ENCODE measurements at regions not wholly inside any gene's neighbourhood (a gene's known extent, or its start where the extent isn't known, plus 50 kb on each side); places are given as distances from the start of the nearest gene placed in this dataset.

- TF ChIP-seq ZNF592 (IDR thresholded peaks at IDR 0.05): peak; percentile 50; the same call in 1 of the 2 replicates
- TF ChIP-seq ZKSCAN3 (CRISPR knock-in tag; IDR thresholded peaks at IDR 0.05): no peak
- no peak for TF ChIP-seq SMAD3 (CRISPR knock-in tag; conservative IDR thresholded peaks at IDR 0.05)
- TF ChIP-seq GMEB1 (CRISPR knock-in tag; IDR thresholded peaks at IDR 0.05): no peak
- TF ChIP-seq TEAD4 (IDR thresholded peaks at IDR 0.05; ENCODE audit: low read length): no peak
- no peak for TF ChIP-seq TEAD4 (CRISPR knock-in tag; IDR thresholded peaks at IDR 0.05; ENCODE audit: borderline replicate concordance)
- no peak for TF ChIP-seq NR4A1 (CRISPR knock-in tag; IDR thresholded peaks at IDR 0.05)
- TF ChIP-seq NR4A1 (tag; IDR thresholded peaks at IDR 0.05): no peak
- TF ChIP-seq ZNF79 (CRISPR knock-in tag; IDR thresholded peaks at IDR 0.05; ENCODE audit: low read depth): 0 out of 2 replicates have a peak, but pooled peaks have one; percentile 45
- TF ChIP-seq ETV6 (IDR thresholded peaks at IDR 0.05; ENCODE audit: borderline replicate concordance in 1 of 2, low read depth in 2 of 2, low read length in 1 of 2): no peak
- TF ChIP-seq ETV6 (CRISPR knock-in tag; IDR thresholded peaks at IDR 0.05; ENCODE audit: borderline replicate concordance): no peak
- TF ChIP-seq ELF4 (CRISPR knock-in tag; IDR thresholded peaks at IDR 0.05): no peak
- 0 out of 2 replicates have a peak, but pooled peaks have one; percentile 31 for TF ChIP-seq KLF6 (CRISPR knock-in tag; IDR thresholded peaks at IDR 0.05; ENCODE audit: borderline replicate concordance)
- TF ChIP-seq PYGO2 (tag; IDR thresholded peaks at IDR 0.05): no peak
- no peak for TF ChIP-seq ZC3H11A (IDR thresholded peaks at IDR 0.05; ENCODE audit: low read depth, low read length)
- TF ChIP-seq POLR2AphosphoS5 (IDR thresholded peaks at IDR 0.05; ENCODE audit: control insufficient read depth, insufficient read depth, low read depth, low read length): no peak
- no peak for TF ChIP-seq SMAD1 (IDR thresholded peaks at IDR 0.05; ENCODE audit: low read depth, low read length, partially characterized antibody)
- no peak for TF ChIP-seq ZNF655 (CRISPR knock-in tag; IDR thresholded peaks at IDR 0.05)
- TF ChIP-seq RAD21 (CRISPR knock-in tag; conservative IDR thresholded peaks at IDR 0.05 in 1 of 2, IDR thresholded peaks at IDR 0.05 in 1 of 2): peak in 1 of 2 experiments; percentile 26; a peak in 1 of 4 replicates
- TF ChIP-seq U2AF1 (optimal IDR thresholded peaks at IDR 0.05; ENCODE audit: low read depth, low read length): no peak
- TF ChIP-seq POLR2B (IDR thresholded peaks at IDR 0.05; ENCODE audit: low read depth, partially characterized antibody): no peak
- TF ChIP-seq RBM22 (IDR thresholded peaks at IDR 0.05; ENCODE audit: low read depth, low read length, poor library complexity, severe bottlenecking): no peak
Measured at GRCh38 chr6:134416418-134417154, 98.7 kb upstream of the SGK1 start (continued).
